ENCODE measurements at regions not wholly inside any gene's neighbourhood (a gene's known extent, or its start where the extent isn't known, plus 50 kb on each side); places are given as distances from the start of the nearest gene placed in this dataset.
A peak's percentile ranks its signal among the peaks of the same experiment; 100 is the strongest.

GRCh38 chr2:12330916-12331315 is 385.8 kb upstream of the TRIB2 start:
- DNase-seq = no peak

- DNase-seq = no peak
Measured at GRCh38 chr2:12331698-12332097, 385.0 kb upstream of the TRIB2 start.

- no peak for DNase-seq
Measured at GRCh38 chr2:12333293-12333692, 383.4 kb upstream of the TRIB2 start.

GRCh38 chr2:12334412-12334966 is 382.2 kb upstream of the TRIB2 start:
- DNase-seq = no peak

GRCh38 chr2:12335131-12335530 is 381.6 kb upstream of the TRIB2 start:
- DNase-seq = no peak

GRCh38 chr2:12335995-12336394 is 380.7 kb upstream of the TRIB2 start:
- no peak for DNase-seq

GRCh38 chr2:12338946-12339697 is 377.6 kb upstream of the TRIB2 start:
- no peak for DNase-seq

- DNase-seq = no peak
Measured at GRCh38 chr2:12340164-12340563, 376.6 kb upstream of the TRIB2 start.

GRCh38 chr2:12341215-12341614 is 375.5 kb upstream of the TRIB2 start:
- no peak for DNase-seq

- DNase-seq = no peak
Measured at GRCh38 chr2:12341920-12342319, 374.8 kb upstream of the TRIB2 start.

- no peak for DNase-seq
Measured at GRCh38 chr2:12343141-12343540, 373.6 kb upstream of the TRIB2 start.

- DNase-seq = no peak
Measured at GRCh38 chr2:12347066-12347493, 369.7 kb upstream of the TRIB2 start.

- no peak for DNase-seq
Measured at GRCh38 chr2:12348216-12348615, 368.5 kb upstream of the TRIB2 start.

- DNase-seq = no peak
Measured at GRCh38 chr2:12350821-12351220, 365.9 kb upstream of the TRIB2 start.

GRCh38 chr2:12352889-12353288 is 363.8 kb upstream of the TRIB2 start:
- peak; percentile 54 for DNase-seq

GRCh38 chr2:12361506-12361905 is 355.2 kb upstream of the TRIB2 start:
- no peak for DNase-seq

- DNase-seq = no peak
Measured at GRCh38 chr2:12363138-12363537, 353.6 kb upstream of the TRIB2 start.

GRCh38 chr2:12363569-12363968 is 353.2 kb upstream of the TRIB2 start:
- no peak for DNase-seq

GRCh38 chr2:12369566-12369965 is 347.2 kb upstream of the TRIB2 start:
- DNase-seq = no peak

- no peak for DNase-seq
Measured at GRCh38 chr2:12376025-12376424, 340.7 kb upstream of the TRIB2 start.

- no peak for DNase-seq
Measured at GRCh38 chr2:12379143-12379542, 337.6 kb upstream of the TRIB2 start.

GRCh38 chr2:12381543-12382325 is 335.0 kb upstream of the TRIB2 start:
- no peak for DNase-seq

GRCh38 chr2:12382366-12382765 is 334.4 kb upstream of the TRIB2 start:
- no peak for DNase-seq

All from NCI-H187 treated with DMSO at 0.1 percent for 48 hours (cell line).